Esophagus squamous epithelium (tissue), 5 donors: ENCODE measurements at regions not wholly inside any gene's neighbourhood (a gene's known extent, or its start where the extent isn't known, plus 50 kb on each side); places are given as distances from the start of the nearest gene placed in this dataset.

Experiments
- DNase-seq: peaks from one replicate; lab custom pipeline; 2025; lab: John Stamatoyannopoulos, UW
- H3K27ac ChIP-seq, 4 donors: fragments of 200-600 bp; sonication (generic); one replicate each; pipeline ENCODE4 v1.5.1; 2016 to 2019; ENCODE audit warnings: mild to moderate bottlenecking in 1 of 4
- H3K27me3 ChIP-seq, 4 donors: fragments of 200-600 bp; sonication (generic); 1 replicate in 3 of 4; 2 replicates in 1 of 4; pipeline versions ENCODE4 v1.5.1 to v1.6.0; 2017 to 2021; ENCODE audit warnings: antibody characterized with exemption in 1 of 4
- H3K36me3 ChIP-seq, 3 donors: fragments of 200-600 bp; sonication (generic); one replicate each; pipeline ENCODE4 v1.5.1; 2016 to 2019
- H3K4me1 ChIP-seq, 3 donors: fragments of 200-600 bp; sonication (generic); one replicate each; pipeline ENCODE4 v1.5.1; 2017 to 2019
- H3K4me3 ChIP-seq, 4 donors: fragments of 200-600 bp; sonication (generic); 1 replicate in 3 of 4; 2 replicates in 1 of 4; pipeline ENCODE4 v1.5.1; 2016 to 2019; ENCODE audit warnings: mild to moderate bottlenecking in 2 of 4, moderate library complexity in 1 of 4
- H3K9me3 ChIP-seq, 3 donors: fragments of 200-600 bp; sonication (generic); one replicate each; pipeline ENCODE4 v1.5.1; 2016 to 2019
- CTCF ChIP-seq, 6 experiments: fragments of 450-650 bp in 4 of 6; fragments of 200-600 bp in 2 of 6; sonication (generic) in 2 of 6; IDR thresholded peaks; one replicate each; pipeline ENCODE4 v1.5.1; 2016 to 2019; ENCODE audit warnings: antibody characterized with exemption in 6 of 6, mild to moderate bottlenecking in 4 of 6, moderate library complexity in 4 of 6
- POLR2A ChIP-seq, 4 donors: fragments of 450-650 bp; IDR thresholded peaks; one replicate each; pipeline ENCODE4 v1.6.1; 2017; ENCODE audit warnings: antibody characterized with exemption in 4 of 4, mild to moderate bottlenecking in 4 of 4, moderate library complexity in 3 of 4
- WGBS, 2 donors: methylation state at CpG; one replicate each; pipeline ENCODE4 v1.1.5; 2018; 5-methylcytosine and 5-hydroxymethylcytosine counted together
- intact Hi-C: fragments of 100-400 bp; cut with DNase I; formaldehyde crosslinking; loops from one replicate; pipeline ENCODE4 v1.15.0; 2022
- donor health status: DM: yes; HTN: yes; CAD: no.

DNA sequence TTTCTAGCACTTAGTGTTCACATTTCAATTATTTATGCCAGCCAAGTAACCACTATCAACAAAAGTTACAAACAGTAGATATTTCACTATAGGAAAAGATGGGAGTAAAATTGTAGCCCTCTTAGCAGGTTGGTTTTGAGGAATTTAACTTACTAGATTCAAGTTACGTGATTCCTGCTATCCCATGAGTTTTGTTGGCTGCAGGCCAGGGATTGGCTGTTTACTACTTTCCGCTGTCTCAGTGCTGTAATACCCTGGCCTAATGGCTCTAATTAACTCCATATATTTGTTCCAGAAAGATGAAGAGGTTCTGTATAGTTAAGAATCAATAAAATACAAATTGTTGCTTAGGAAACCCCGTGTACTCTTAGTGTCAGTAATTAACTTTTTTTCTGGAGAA lies 55.5 kb upstream of the MAGED1 start:
- Histone ChIP-seq H3K27me3 (no peaks in the 10 kb centered on the region), H3K36me3 (no peaks in the 10 kb centered on the region), H3K4me1 (no peaks in the 10 kb centered on the region), H3K27ac (no peak overlapping the region), H3K4me3 (no peak overlapping the region), H3K9me3 (no peaks in the 10 kb centered on the region)
- WGBS, 2 donors, result 44 to 75% methylated on average over 3 of the region's 3 CpGs
- TF ChIP-seq POLR2A (IDR thresholded peaks at IDR 0.05) (no peak), CTCF (IDR thresholded peaks at IDR 0.05) (no peak)
- no peak for DNase-seq
- intact Hi-C loops, result no loop called here
